ENCODE measurements at regions not wholly inside any gene's neighbourhood (a gene's known extent, or its start where the extent isn't known, plus 50 kb on each side); places are given as distances from the start of the nearest gene placed in this dataset.

GRCh38 chr2:175567435-175568061, 386.0 kb upstream of the ATP5MC3 start:
- ATAC-seq: no peak
- Mint-ChIP-seq H3K4me3 (no peak overlapping the region), H3K36me3 (no peaks in the 10 kb centered on the region), H3K27me3 (no peaks in the 10 kb centered on the region), H3K27ac (no peak overlapping the region), H3K4me1 (no peaks in the 10 kb centered on the region), H3K9me3 (no peaks in the 10 kb centered on the region)

GRCh38 chr2:175560521-175561169, 379.1 kb upstream of the ATP5MC3 start:
- Mint-ChIP-seq H3K27ac (no peak overlapping the region), H3K4me1 (no peaks in the 10 kb centered on the region), H3K4me3 (no peak overlapping the region), H3K36me3 (no peaks in the 10 kb centered on the region), H3K27me3 (peaks cover 20% of the 10 kb centered on the region), H3K9me3 (no peaks in the 10 kb centered on the region)
- ATAC-seq: no peak

GRCh38 chr2:175559613-175560012, 378.1 kb upstream of the ATP5MC3 start:
- Mint-ChIP-seq H3K9me3 (no peaks in the 10 kb centered on the region), H3K4me1 (no peaks in the 10 kb centered on the region), H3K27ac (no peak overlapping the region), H3K4me3 (no peak overlapping the region), H3K27me3 (peaks cover 21% of the 10 kb centered on the region), H3K36me3 (no peaks in the 10 kb centered on the region)
- no peak for ATAC-seq

GRCh38 chr2:175557810-175558377, 376.4 kb upstream of the ATP5MC3 start:
- no peaks in the 10 kb centered on the region for H3K36me3 Mint-ChIP-seq
- no peak for ATAC-seq
- no peak overlapping the region for H3K4me3 Mint-ChIP-seq
- H3K27me3 Mint-ChIP-seq: peaks cover 21% of the 10 kb centered on the region
- no peak overlapping the region for H3K27ac Mint-ChIP-seq
- H3K4me1 Mint-ChIP-seq: no peaks in the 10 kb centered on the region
- no peaks in the 10 kb centered on the region for H3K9me3 Mint-ChIP-seq

- Mint-ChIP-seq H3K36me3 (no peaks in the 10 kb centered on the region), H3K4me1 (no peaks in the 10 kb centered on the region), H3K27ac (no peak overlapping the region), H3K27me3 (peaks cover 29% of the 10 kb centered on the region), H3K4me3 (no peak overlapping the region), H3K9me3 (peaks cover 4% of the 10 kb centered on the region)
- ATAC-seq: no peak
Measured at GRCh38 chr2:175553910-175554309, 372.4 kb upstream of the ATP5MC3 start.

GRCh38 chr2:175552902-175553301, 371.4 kb upstream of the ATP5MC3 start:
- Mint-ChIP-seq H3K4me1 (no peaks in the 10 kb centered on the region), H3K27ac (no peak overlapping the region), H3K9me3 (peaks cover 5% of the 10 kb centered on the region), H3K4me3 (no peak overlapping the region), H3K36me3 (no peaks in the 10 kb centered on the region), H3K27me3 (peaks cover 29% of the 10 kb centered on the region)
- ATAC-seq: peak; percentile 51

GRCh38 chr2:175540421-175540820, 358.9 kb upstream of the ATP5MC3 start:
- no peaks in the 10 kb centered on the region for H3K36me3 Mint-ChIP-seq
- peaks cover 13% of the 10 kb centered on the region for H3K9me3 Mint-ChIP-seq
- no peak overlapping the region for H3K27ac Mint-ChIP-seq
- no peak overlapping the region for H3K4me3 Mint-ChIP-seq
- no peaks in the 10 kb centered on the region for H3K4me1 Mint-ChIP-seq
- no peaks in the 10 kb centered on the region for H3K27me3 Mint-ChIP-seq
- ATAC-seq: no peak

GRCh38 chr2:175539122-175539521, 357.6 kb upstream of the ATP5MC3 start:
- Mint-ChIP-seq H3K4me3 (no peak overlapping the region), H3K27me3 (no peaks in the 10 kb centered on the region), H3K4me1 (no peaks in the 10 kb centered on the region), H3K36me3 (no peaks in the 10 kb centered on the region), H3K9me3 (peaks cover 8% of the 10 kb centered on the region), H3K27ac (no peak overlapping the region)
- no peak for ATAC-seq

- Mint-ChIP-seq H3K27me3 (no peaks in the 10 kb centered on the region), H3K4me3 (no peak overlapping the region), H3K27ac (no peak overlapping the region), H3K4me1 (no peaks in the 10 kb centered on the region), H3K9me3 (peaks cover 3% of the 10 kb centered on the region), H3K36me3 (no peaks in the 10 kb centered on the region)
- ATAC-seq: no peak
Measured at GRCh38 chr2:175536059-175536458, 354.5 kb upstream of the ATP5MC3 start.

- ATAC-seq: no peak
- Mint-ChIP-seq H3K4me3 (no peak overlapping the region), H3K36me3 (no peaks in the 10 kb centered on the region), H3K4me1 (no peaks in the 10 kb centered on the region), H3K9me3 (peaks cover 3% of the 10 kb centered on the region), H3K27me3 (no peaks in the 10 kb centered on the region), H3K27ac (no peak overlapping the region)
Measured at GRCh38 chr2:175535631-175536030, 354.1 kb upstream of the ATP5MC3 start.

GRCh38 chr2:175525975-175526374, 344.5 kb upstream of the ATP5MC3 start:
- Mint-ChIP-seq H3K27ac (no peak overlapping the region), H3K4me3 (no peak overlapping the region), H3K4me1 (no peaks in the 10 kb centered on the region), H3K36me3 (no peaks in the 10 kb centered on the region), H3K27me3 (no peaks in the 10 kb centered on the region), H3K9me3 (no peaks in the 10 kb centered on the region)
- no peak for ATAC-seq

- H3K9me3 Mint-ChIP-seq: peaks cover 3% of the 10 kb centered on the region
- no peaks in the 10 kb centered on the region for H3K4me1 Mint-ChIP-seq
- no peak for ATAC-seq
- no peak overlapping the region for H3K4me3 Mint-ChIP-seq
- H3K27me3 Mint-ChIP-seq: no peaks in the 10 kb centered on the region
- H3K27ac Mint-ChIP-seq: no peak overlapping the region
- no peaks in the 10 kb centered on the region for H3K36me3 Mint-ChIP-seq
Measured at GRCh38 chr2:175523001-175523400, 341.5 kb upstream of the ATP5MC3 start.

GRCh38 chr2:175518206-175518605, 336.7 kb upstream of the ATP5MC3 start:
- Mint-ChIP-seq H3K4me1 (no peaks in the 10 kb centered on the region), H3K27ac (no peak overlapping the region), H3K9me3 (peaks cover 8% of the 10 kb centered on the region), H3K27me3 (no peaks in the 10 kb centered on the region), H3K4me3 (no peak overlapping the region), H3K36me3 (no peaks in the 10 kb centered on the region)
- no peak for ATAC-seq

GRCh38 chr2:175516555-175516954, 335.0 kb upstream of the ATP5MC3 start:
- H3K4me3 Mint-ChIP-seq: no peak overlapping the region
- H3K9me3 Mint-ChIP-seq: peaks cover 14% of the 10 kb centered on the region
- no peak overlapping the region for H3K27ac Mint-ChIP-seq
- H3K27me3 Mint-ChIP-seq: no peaks in the 10 kb centered on the region
- no peaks in the 10 kb centered on the region for H3K36me3 Mint-ChIP-seq
- H3K4me1 Mint-ChIP-seq: no peaks in the 10 kb centered on the region
- ATAC-seq: no peak

- Mint-ChIP-seq H3K27me3 (no peaks in the 10 kb centered on the region), H3K9me3 (peaks cover 16% of the 10 kb centered on the region), H3K4me3 (no peak overlapping the region), H3K36me3 (no peaks in the 10 kb centered on the region), H3K27ac (no peak overlapping the region), H3K4me1 (no peaks in the 10 kb centered on the region)
- no peak for ATAC-seq
Measured at GRCh38 chr2:175500255-175500654, 318.7 kb upstream of the ATP5MC3 start.

GRCh38 chr2:175490360-175490791, 308.9 kb upstream of the ATP5MC3 start:
- Mint-ChIP-seq H3K27ac (no peak overlapping the region), H3K36me3 (no peaks in the 10 kb centered on the region), H3K27me3 (no peaks in the 10 kb centered on the region), H3K4me3 (no peak overlapping the region), H3K9me3 (peaks cover 2% of the 10 kb centered on the region), H3K4me1 (no peaks in the 10 kb centered on the region)
- ATAC-seq: no peak

Measured in stimulated activated memory B cell treated with anti-CD40 and anti-IgM and Interleukin-4, amounts not matched to agents 10 μg/mL and 1 μg/mL and 100 μg/mL, for 72 hours (primary cell).